HG03432 (cell line): ENCODE measurements at regions not wholly inside any gene's neighbourhood (a gene's known extent, or its start where the extent isn't known, plus 50 kb on each side); places are given as distances from the start of the nearest gene placed in this dataset.
"Not testable (repeated sequence)": the region's sequence is repeated elsewhere in the genome, so short reads cannot be mapped to it uniquely, and the experiment has no call there.

ENCODE experiments used
- ATAC-seq: cut with Tn5 transposase; IDR thresholded peaks from one replicate; pipeline ENCODE4 v1.9.1; 2021; ENCODE audit warnings: mild to moderate bottlenecking, moderate library complexity; ENCODE audit not compliant: unreplicated experiment

GRCh38 chr4:148893095-148893494 lies 450.9 kb upstream of the NR3C2 start:
- ATAC-seq, result no peak

- ATAC-seq, result no peak
Observed at GRCh38 chr4:148883891-148884290, 441.7 kb upstream of the NR3C2 start.

- ATAC-seq, result no peak
Observed at GRCh38 chr4:148883435-148883834, 441.2 kb upstream of the NR3C2 start.

GRCh38 chr4:148881860-148882643 lies 439.8 kb upstream of the NR3C2 start:
- ATAC-seq, result no peak

- no peak for ATAC-seq
Observed at GRCh38 chr4:148874331-148874730, 432.1 kb upstream of the NR3C2 start.

GRCh38 chr4:148868191-148868590 lies 426.0 kb upstream of the NR3C2 start:
- no peak for ATAC-seq

GRCh38 chr4:148866666-148867065 lies 424.5 kb upstream of the NR3C2 start:
- no peak for ATAC-seq

GRCh38 chr4:148857973-148858534 lies 415.8 kb upstream of the NR3C2 start:
- no peak for ATAC-seq

GRCh38 chr4:148857239-148857972 lies 415.2 kb upstream of the NR3C2 start:
- ATAC-seq, result no peak

- ATAC-seq, result no peak
Observed at GRCh38 chr4:148854203-148854602, 412.0 kb upstream of the NR3C2 start.

- no peak for ATAC-seq
Observed at GRCh38 chr4:148852092-148852699, 410.0 kb upstream of the NR3C2 start.

- no peak for ATAC-seq
Observed at GRCh38 chr4:148850257-148850995, 408.2 kb upstream of the NR3C2 start.

GRCh38 chr4:148849581-148849980 lies 407.4 kb upstream of the NR3C2 start:
- ATAC-seq, result no peak

- no peak for ATAC-seq
Observed at GRCh38 chr4:148847544-148848255, 405.5 kb upstream of the NR3C2 start.

- ATAC-seq, result no peak
Observed at GRCh38 chr4:148845609-148846008, 403.4 kb upstream of the NR3C2 start.

- ATAC-seq, result no peak
Observed at GRCh38 chr4:148843625-148844024, 401.4 kb upstream of the NR3C2 start.

GRCh38 chr4:148842843-148843242 lies 400.6 kb upstream of the NR3C2 start:
- ATAC-seq, result no peak

GRCh38 chr4:148837571-148837970 lies 395.4 kb upstream of the NR3C2 start:
- ATAC-seq, result not testable (repeated sequence)

- peak; percentile 75 for ATAC-seq
Observed at GRCh38 chr4:148834804-148835631, 392.8 kb upstream of the NR3C2 start.
